ENCODE measurements at regions not wholly inside any gene's neighbourhood (a gene's known extent, or its start where the extent isn't known, plus 50 kb on each side); places are given as distances from the start of the nearest gene placed in this dataset.

DNA sequence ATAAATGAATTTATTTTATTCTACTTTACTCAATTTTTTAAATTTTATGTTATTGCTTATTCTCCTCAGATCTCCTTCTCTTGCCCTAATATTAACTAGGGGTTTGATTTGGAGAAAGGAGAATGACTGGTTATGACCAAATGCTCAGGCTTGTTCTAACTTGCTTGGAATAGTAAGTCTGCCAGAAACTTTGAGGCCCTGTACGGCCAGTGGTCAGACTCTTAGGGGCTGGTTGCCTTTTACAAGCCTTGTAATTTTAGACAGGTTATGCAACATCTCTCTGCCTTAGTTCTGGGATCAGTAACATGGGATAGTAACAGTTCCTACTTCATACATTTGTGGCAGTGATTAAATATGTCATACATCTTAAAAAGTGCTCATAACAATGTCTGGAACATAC, 279.5 kb downstream of the DUSP10 start:
- FAIRE-seq (no peak), DNase-seq (no peak)
- no peaks in the 10 kb centered on the region for H3K4me1 ChIP-seq (ENCODE audit: control insufficient read depth in 2 of 3, insufficient read depth in 2 of 3, low read depth in 1 of 3, low read length in 3 of 3)
- no peaks in the 10 kb centered on the region for H3K36me3 ChIP-seq (ENCODE audit: control insufficient read depth in 2 of 3, insufficient read depth in 3 of 3, low read length in 3 of 3)
- intact Hi-C loops (cut with DNase I): no loop called here
- TF ChIP-seq, protein P1, sequence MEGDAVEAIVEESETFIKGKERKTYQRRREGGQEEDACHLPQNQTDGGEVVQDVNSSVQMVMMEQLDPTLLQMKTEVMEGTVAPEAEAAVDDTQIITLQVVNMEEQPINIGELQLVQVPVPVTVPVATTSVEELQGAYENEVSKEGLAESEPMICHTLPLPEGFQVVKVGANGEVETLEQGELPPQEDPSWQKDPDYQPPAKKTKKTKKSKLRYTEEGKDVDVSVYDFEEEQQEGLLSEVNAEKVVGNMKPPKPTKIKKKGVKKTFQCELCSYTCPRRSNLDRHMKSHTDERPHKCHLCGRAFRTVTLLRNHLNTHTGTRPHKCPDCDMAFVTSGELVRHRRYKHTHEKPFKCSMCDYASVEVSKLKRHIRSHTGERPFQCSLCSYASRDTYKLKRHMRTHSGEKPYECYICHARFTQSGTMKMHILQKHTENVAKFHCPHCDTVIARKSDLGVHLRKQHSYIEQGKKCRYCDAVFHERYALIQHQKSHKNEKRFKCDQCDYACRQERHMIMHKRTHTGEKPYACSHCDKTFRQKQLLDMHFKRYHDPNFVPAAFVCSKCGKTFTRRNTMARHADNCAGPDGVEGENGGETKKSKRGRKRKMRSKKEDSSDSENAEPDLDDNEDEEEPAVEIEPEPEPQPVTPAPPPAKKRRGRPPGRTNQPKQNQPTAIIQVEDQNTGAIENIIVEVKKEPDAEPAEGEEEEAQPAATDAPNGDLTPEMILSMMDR (IDR thresholded peaks at IDR 0.05; ENCODE audit: borderline replicate concordance, extremely low read depth, insufficient read depth): no peak
- no peaks in the 10 kb centered on the region for H3K27me3 ChIP-seq (ENCODE audit: control insufficient read depth, insufficient read depth, low read length)
- H3K27ac ChIP-seq (ENCODE audit: low read depth in 2 of 2, low read length in 2 of 2): no peak overlapping the region
- H3K4me3 ChIP-seq (ENCODE audit: low read length in 3 of 3): no peak overlapping the region
- H3K9ac ChIP-seq (ENCODE audit: low read length in 3 of 3): no peak overlapping the region
- no peaks in the 10 kb centered on the region for H3K9me3 ChIP-seq (ENCODE audit: control insufficient read depth in 2 of 3, insufficient read depth in 1 of 3, low read length in 3 of 3)

DNA sequence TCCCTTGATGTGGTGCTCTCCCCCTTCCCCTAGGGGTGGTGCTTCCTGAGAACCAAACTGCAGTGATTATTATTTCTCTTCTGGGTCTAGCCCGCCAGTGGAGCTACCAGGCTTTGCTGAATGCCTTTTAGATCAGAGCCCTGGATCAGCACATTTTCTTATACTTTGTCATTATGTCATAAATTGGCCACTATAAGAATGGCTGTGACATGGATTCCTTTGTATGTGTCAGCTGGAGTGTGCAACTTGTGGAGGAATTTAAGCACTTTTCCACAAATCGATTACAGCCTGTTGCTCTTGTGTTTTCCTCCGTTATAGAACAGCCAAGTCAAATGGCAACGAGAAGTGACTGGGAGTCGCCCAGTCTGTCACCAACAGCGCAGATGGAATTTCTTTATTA, 273.3 kb downstream of the DUSP10 start:
- H3K9ac ChIP-seq (ENCODE audit: low read length in 3 of 3): no peak overlapping the region
- H3K27me3 ChIP-seq (ENCODE audit: control insufficient read depth, insufficient read depth, low read length): no peaks in the 10 kb centered on the region
- H3K4me3 ChIP-seq (ENCODE audit: low read length in 3 of 3): no peak overlapping the region
- DNase-seq: no peak
- no peaks in the 10 kb centered on the region for H3K4me1 ChIP-seq (ENCODE audit: control insufficient read depth in 2 of 3, insufficient read depth in 2 of 3, low read depth in 1 of 3, low read length in 3 of 3)
- no peak overlapping the region for H3K27ac ChIP-seq (ENCODE audit: low read depth in 2 of 2, low read length in 2 of 2)
- TF ChIP-seq, protein P1 (IDR thresholded peaks at IDR 0.05; ENCODE audit: borderline replicate concordance, extremely low read depth, insufficient read depth): no peak
- intact Hi-C loops (cut with DNase I): no loop called here
- H3K36me3 ChIP-seq (ENCODE audit: control insufficient read depth in 2 of 3, insufficient read depth in 3 of 3, low read length in 3 of 3): no peaks in the 10 kb centered on the region
- H3K9me3 ChIP-seq (ENCODE audit: control insufficient read depth in 2 of 3, insufficient read depth in 1 of 3, low read length in 3 of 3): no peaks in the 10 kb centered on the region
- FAIRE-seq: no peak

DNA sequence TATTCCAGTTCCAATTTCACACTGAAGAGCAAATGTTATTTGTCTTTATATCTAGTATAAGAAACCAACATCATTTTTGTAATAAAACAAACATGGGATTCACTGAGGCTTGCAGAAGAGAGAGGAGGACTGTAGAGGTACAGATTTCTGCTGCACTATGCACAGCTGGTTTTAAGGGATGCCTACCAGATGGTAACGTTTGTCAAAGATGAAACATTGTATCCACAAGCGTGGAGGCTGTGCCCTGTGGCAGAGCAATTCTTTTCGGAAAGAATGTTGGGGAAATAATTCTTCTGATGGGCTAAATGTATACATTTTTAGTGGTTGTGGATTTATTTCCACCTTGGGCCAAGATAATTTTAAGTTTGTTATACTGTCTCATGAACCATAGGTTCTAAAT, 272.4 kb downstream of the DUSP10 start:
- Histone ChIP-seq H3K9ac (ENCODE audit: low read length in 3 of 3) (no peak overlapping the region), H3K27me3 (ENCODE audit: control insufficient read depth, insufficient read depth, low read length) (no peaks in the 10 kb centered on the region), H3K36me3 (ENCODE audit: control insufficient read depth in 2 of 3, insufficient read depth in 3 of 3, low read length in 3 of 3) (no peaks in the 10 kb centered on the region), H3K9me3 (ENCODE audit: control insufficient read depth in 2 of 3, insufficient read depth in 1 of 3, low read length in 3 of 3) (no peaks in the 10 kb centered on the region), H3K4me3 (ENCODE audit: low read length in 3 of 3) (no peak overlapping the region), H3K27ac (ENCODE audit: low read depth in 2 of 2, low read length in 2 of 2) (no peak overlapping the region), H3K4me1 (ENCODE audit: control insufficient read depth in 2 of 3, insufficient read depth in 2 of 3, low read depth in 1 of 3, low read length in 3 of 3) (no peaks in the 10 kb centered on the region)
- intact Hi-C loops (cut with DNase I): no loop called here
- DNase-seq (no peak), FAIRE-seq (no peak)
- TF ChIP-seq, protein P1 (IDR thresholded peaks at IDR 0.05; ENCODE audit: borderline replicate concordance, extremely low read depth, insufficient read depth): no peak

DNA sequence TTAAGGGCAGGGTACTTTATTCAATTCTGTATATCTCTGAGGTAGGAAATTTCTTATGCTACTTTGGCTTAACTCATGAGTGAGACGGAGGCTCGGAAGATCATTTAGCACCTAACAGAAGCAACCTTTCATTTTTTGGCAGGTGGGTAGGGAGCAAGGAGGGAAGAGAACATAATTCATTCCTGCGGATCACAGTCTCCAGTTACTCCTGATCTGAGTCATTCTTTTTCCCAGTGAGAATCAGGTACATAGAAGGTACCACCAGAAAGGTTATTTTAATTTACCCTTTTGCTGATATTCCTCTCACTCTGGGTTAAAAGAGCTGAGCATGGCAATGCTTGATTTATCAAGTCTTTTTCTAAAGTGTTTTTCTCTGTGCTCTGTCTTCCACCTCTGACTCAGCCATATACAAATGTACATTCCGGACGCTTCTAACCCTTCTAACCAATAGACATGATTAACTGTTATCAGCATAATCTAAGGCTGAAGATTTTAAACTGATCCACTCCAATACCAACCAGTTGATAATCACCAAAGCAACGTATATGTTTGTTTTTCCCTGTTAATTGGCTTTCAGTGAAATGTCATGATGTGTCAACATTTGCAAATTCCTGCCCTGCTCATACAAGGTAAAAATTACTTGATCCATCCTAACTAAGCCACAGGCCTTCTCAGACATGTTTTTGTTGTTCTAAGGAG, 271.7 kb downstream of the DUSP10 start:
- H3K4me1 ChIP-seq (ENCODE audit: control insufficient read depth in 2 of 3, insufficient read depth in 2 of 3, low read depth in 1 of 3, low read length in 3 of 3): no peaks in the 10 kb centered on the region
- H3K9me3 ChIP-seq (ENCODE audit: control insufficient read depth in 2 of 3, insufficient read depth in 1 of 3, low read length in 3 of 3): no peaks in the 10 kb centered on the region
- no peak overlapping the region for H3K4me3 ChIP-seq (ENCODE audit: low read length in 3 of 3)
- intact Hi-C loops (cut with DNase I): no loop called here
- H3K27ac ChIP-seq (ENCODE audit: low read depth in 2 of 2, low read length in 2 of 2): no peak overlapping the region
- no peaks in the 10 kb centered on the region for H3K36me3 ChIP-seq (ENCODE audit: control insufficient read depth in 2 of 3, insufficient read depth in 3 of 3, low read length in 3 of 3)
- no peaks in the 10 kb centered on the region for H3K27me3 ChIP-seq (ENCODE audit: control insufficient read depth, insufficient read depth, low read length)
- TF ChIP-seq, protein P1 (IDR thresholded peaks at IDR 0.05; ENCODE audit: borderline replicate concordance, extremely low read depth, insufficient read depth): no peak
- H3K9ac ChIP-seq (ENCODE audit: low read length in 3 of 3): no peak overlapping the region
- FAIRE-seq: no peak
- no peak for DNase-seq
